ENCODE measurements at regions not wholly inside any gene's neighbourhood (a gene's known extent, or its start where the extent isn't known, plus 50 kb on each side); places are given as distances from the start of the nearest gene placed in this dataset.
A peak's percentile ranks its signal among the peaks of the same experiment; 100 is the strongest.
"Not testable (repeated sequence)": the region's sequence is repeated elsewhere in the genome, so short reads cannot be mapped to it uniquely, and the experiment has no call there.

DNA sequence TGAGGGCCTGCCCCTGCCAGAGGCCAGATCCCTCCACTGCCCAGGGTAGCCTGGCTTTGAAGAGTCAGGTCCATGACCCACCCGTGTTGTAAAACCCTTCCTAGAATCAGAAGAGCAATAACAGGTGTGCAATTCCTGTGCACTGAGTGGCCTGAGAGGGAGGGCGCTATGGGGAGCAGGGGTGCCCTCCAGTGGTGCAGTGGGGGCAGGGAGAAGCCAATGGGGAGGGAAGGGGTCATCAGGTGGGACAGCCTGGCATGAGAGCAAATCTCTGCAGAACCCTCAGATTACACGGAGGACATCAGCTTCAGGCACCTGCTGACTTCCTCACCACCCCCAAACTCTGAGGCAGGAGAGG is 72.9 kb upstream of the ZNF469 start:
- Histone ChIP-seq H3K9ac (ENCODE audit: low read length) (no peak overlapping the region), H3K9me3 (ENCODE audit: low read length) (0 out of 2 replicates have a peak, but pooled peaks cover 2% of the 10 kb centered on the region), H3K4me3 (ENCODE audit: low read depth, low read length, poor library complexity, severe bottlenecking) (no peak overlapping the region), H3K4me1 (ENCODE audit: insufficient read depth, low read length, severe bottlenecking) (no peaks in the 10 kb centered on the region), H4K20me1 (ENCODE audit: insufficient read depth, low read length) (no peaks in the 10 kb centered on the region), H3K27me3 (ENCODE audit: insufficient read depth, low read length) (peaks cover 3% of the 10 kb centered on the region; the same call in 1 of the 2 replicates), H3K4me2 (ENCODE audit: low read length) (no peak overlapping the region), H2AFZ (ENCODE audit: low read length) (no peak overlapping the region), H3K36me3 (ENCODE audit: insufficient read depth, low read length) (no peaks in the 10 kb centered on the region), H3K79me2 (ENCODE audit: insufficient read depth, low read length) (no peaks in the 10 kb centered on the region), H3F3A (ENCODE audit: insufficient read depth, low read length) (no peaks in the 10 kb centered on the region), H3K27ac (ENCODE audit: low read depth, low read length, poor library complexity, severe bottlenecking) (no peak overlapping the region), H3K9me2 (ENCODE audit: low read depth, low read length) (no peaks in the 10 kb centered on the region)
- no peak for TF ChIP-seq EZH2 (IDR thresholded peaks at IDR 0.05; ENCODE audit: borderline replicate concordance, low read length)
- TF ChIP-seq, protein P1, sequence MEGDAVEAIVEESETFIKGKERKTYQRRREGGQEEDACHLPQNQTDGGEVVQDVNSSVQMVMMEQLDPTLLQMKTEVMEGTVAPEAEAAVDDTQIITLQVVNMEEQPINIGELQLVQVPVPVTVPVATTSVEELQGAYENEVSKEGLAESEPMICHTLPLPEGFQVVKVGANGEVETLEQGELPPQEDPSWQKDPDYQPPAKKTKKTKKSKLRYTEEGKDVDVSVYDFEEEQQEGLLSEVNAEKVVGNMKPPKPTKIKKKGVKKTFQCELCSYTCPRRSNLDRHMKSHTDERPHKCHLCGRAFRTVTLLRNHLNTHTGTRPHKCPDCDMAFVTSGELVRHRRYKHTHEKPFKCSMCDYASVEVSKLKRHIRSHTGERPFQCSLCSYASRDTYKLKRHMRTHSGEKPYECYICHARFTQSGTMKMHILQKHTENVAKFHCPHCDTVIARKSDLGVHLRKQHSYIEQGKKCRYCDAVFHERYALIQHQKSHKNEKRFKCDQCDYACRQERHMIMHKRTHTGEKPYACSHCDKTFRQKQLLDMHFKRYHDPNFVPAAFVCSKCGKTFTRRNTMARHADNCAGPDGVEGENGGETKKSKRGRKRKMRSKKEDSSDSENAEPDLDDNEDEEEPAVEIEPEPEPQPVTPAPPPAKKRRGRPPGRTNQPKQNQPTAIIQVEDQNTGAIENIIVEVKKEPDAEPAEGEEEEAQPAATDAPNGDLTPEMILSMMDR (IDR thresholded peaks at IDR 0.05; ENCODE audit: low read length): peak; percentile 17; the same call in 1 of the 2 replicates

DNA sequence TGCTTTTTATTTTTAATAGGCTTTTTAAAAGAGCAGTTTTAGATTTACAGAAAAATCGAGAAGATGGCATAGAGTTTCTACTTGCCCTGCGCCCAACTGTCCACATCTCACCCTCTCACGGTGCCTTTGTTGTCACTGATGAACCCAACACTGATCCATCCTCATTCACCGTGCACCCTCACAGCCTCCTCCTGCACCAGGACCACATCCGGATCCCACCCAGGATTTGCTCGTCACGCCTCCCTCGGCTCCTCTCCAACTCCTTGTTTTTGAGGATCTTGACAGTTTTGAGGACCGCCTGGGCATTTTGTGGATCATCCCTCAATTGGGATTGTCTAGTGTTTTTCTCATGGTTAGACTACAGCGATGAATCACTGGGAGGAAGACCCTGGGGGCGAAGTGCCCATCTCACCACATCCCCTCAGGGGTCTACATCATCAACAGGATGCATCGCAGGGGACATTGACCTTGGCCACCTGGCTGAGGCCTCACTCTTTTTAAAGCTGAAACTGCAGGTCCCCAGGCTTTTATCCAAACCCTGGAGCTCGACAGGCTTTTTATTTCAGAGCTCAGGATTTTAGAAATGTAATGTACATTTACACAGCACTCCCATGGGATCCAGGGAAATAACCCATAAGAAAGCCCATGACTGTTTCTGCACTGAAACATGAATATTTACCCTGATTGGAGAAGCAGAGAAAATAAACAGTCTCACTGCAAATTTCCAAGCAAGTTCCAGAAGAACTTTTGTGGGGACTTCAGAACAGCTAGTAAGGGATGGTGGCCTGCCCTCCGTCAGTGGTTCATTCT is 71.8 kb upstream of the ZNF469 start:
- Histone ChIP-seq H4K20me1 (ENCODE audit: insufficient read depth, low read length) (no peaks in the 10 kb centered on the region), H3K79me2 (ENCODE audit: insufficient read depth, low read length) (no peaks in the 10 kb centered on the region), H3K36me3 (ENCODE audit: insufficient read depth, low read length) (no peaks in the 10 kb centered on the region), H3K9ac (ENCODE audit: low read length) (no peak overlapping the region), H3K4me3 (ENCODE audit: low read depth, low read length, poor library complexity, severe bottlenecking) (no peak overlapping the region), H2AFZ (ENCODE audit: low read length) (no peak overlapping the region), H3K4me1 (ENCODE audit: insufficient read depth, low read length, severe bottlenecking) (no peaks in the 10 kb centered on the region), H3F3A (ENCODE audit: insufficient read depth, low read length) (no peaks in the 10 kb centered on the region), H3K9me2 (ENCODE audit: low read depth, low read length) (no peaks in the 10 kb centered on the region), H3K27ac (ENCODE audit: low read depth, low read length, poor library complexity, severe bottlenecking) (no peak overlapping the region), H3K9me3 (ENCODE audit: low read length) (0 out of 2 replicates have a peak, but pooled peaks cover 2% of the 10 kb centered on the region), H3K27me3 (ENCODE audit: insufficient read depth, low read length) (no peaks in the 10 kb centered on the region; the same call in 1 of the 2 replicates), H3K4me2 (ENCODE audit: low read length) (no peak overlapping the region)
- TF ChIP-seq, protein P1 (IDR thresholded peaks at IDR 0.05; ENCODE audit: low read length): no peak
- no peak for TF ChIP-seq EZH2 (IDR thresholded peaks at IDR 0.05; ENCODE audit: borderline replicate concordance, low read length)

DNA sequence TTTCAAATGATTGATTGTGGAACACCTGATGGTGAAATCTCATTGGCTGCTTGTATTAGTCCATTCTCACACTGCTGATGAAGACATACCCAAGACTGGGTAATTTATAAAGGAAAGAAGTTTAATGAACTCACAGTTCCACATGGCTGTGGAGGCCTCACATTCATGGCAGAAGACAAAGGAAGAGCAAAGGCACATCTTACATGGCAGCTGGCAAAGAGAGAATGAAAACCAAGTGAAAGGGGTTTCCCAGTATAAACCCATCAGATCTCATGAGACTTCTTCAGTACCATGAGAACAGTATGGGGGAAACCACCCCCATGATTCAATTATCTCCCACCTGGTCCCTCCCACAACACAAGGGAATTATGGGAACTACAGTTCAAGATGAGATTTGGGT is 70.9 kb upstream of the ZNF469 start:
- not testable (repeated sequence) for H3K4me2 ChIP-seq (ENCODE audit: low read length); H4K20me1 ChIP-seq (ENCODE audit: insufficient read depth, low read length); H3K79me2 ChIP-seq (ENCODE audit: insufficient read depth, low read length); H3K4me3 ChIP-seq (ENCODE audit: low read depth, low read length, poor library complexity, severe bottlenecking); H3K4me1 ChIP-seq (ENCODE audit: insufficient read depth, low read length, severe bottlenecking); H3K9me2 ChIP-seq (ENCODE audit: low read depth, low read length); H3F3A ChIP-seq (ENCODE audit: insufficient read depth, low read length); H3K27me3 ChIP-seq (ENCODE audit: insufficient read depth, low read length); H3K27ac ChIP-seq (ENCODE audit: low read depth, low read length, poor library complexity, severe bottlenecking); H3K9me3 ChIP-seq (ENCODE audit: low read length); H3K9ac ChIP-seq (ENCODE audit: low read length); H3K36me3 ChIP-seq (ENCODE audit: insufficient read depth, low read length); H2AFZ ChIP-seq (ENCODE audit: low read length)

DNA sequence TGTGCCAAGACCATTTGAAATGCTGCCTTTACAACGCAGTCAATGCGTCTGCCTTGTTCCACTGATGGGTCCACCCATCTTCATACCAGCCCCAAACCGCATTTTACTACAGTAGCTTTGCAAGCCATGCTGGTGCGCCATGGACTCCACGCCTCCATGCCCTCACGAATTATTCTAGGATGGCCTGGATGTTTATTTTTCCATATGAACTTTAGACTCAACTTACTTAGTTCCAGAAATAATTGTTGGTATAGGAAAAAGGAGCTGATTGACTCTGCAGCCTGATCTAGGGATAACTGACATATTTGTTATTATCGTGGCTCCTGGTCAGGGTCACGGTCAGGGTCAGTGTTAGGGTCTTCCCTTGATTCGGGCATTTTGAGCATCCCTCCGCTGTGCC is 70.0 kb upstream of the ZNF469 start:
- Histone ChIP-seq H3K36me3 (ENCODE audit: insufficient read depth, low read length) (no peaks in the 10 kb centered on the region), H3K79me2 (ENCODE audit: insufficient read depth, low read length) (no peaks in the 10 kb centered on the region), H4K20me1 (ENCODE audit: insufficient read depth, low read length) (no peaks in the 10 kb centered on the region), H3F3A (ENCODE audit: insufficient read depth, low read length) (no peaks in the 10 kb centered on the region), H3K9me3 (ENCODE audit: low read length) (0 out of 2 replicates have a peak, but pooled peaks cover 2% of the 10 kb centered on the region), H3K4me3 (ENCODE audit: low read depth, low read length, poor library complexity, severe bottlenecking) (no peak overlapping the region), H3K9me2 (ENCODE audit: low read depth, low read length) (no peaks in the 10 kb centered on the region), H3K4me1 (ENCODE audit: insufficient read depth, low read length, severe bottlenecking) (no peaks in the 10 kb centered on the region), H3K4me2 (ENCODE audit: low read length) (no peak overlapping the region), H3K27me3 (ENCODE audit: insufficient read depth, low read length) (peaks cover 4% of the 10 kb centered on the region; the same call in 1 of the 2 replicates), H3K9ac (ENCODE audit: low read length) (no peak overlapping the region), H2AFZ (ENCODE audit: low read length) (no peak overlapping the region), H3K27ac (ENCODE audit: low read depth, low read length, poor library complexity, severe bottlenecking) (no peak overlapping the region)
- TF ChIP-seq, protein P1 (IDR thresholded peaks at IDR 0.05; ENCODE audit: low read length): no peak
- TF ChIP-seq EZH2 (IDR thresholded peaks at IDR 0.05; ENCODE audit: borderline replicate concordance, low read length): no peak

Measured in OCI-LY1 (cell line).